BJ (cell line): ENCODE measurements at regions not wholly inside any gene's neighbourhood (a gene's known extent, or its start where the extent isn't known, plus 50 kb on each side); places are given as distances from the start of the nearest gene placed in this dataset.

Experiments
- CTCF ChIA-PET: fragments of 350-600 bp; formaldehyde crosslinking; extraction: SDS; loops from one replicate; lab custom pipeline; 2021; ENCODE audit warnings: antibody characterized with exemption, inconsistent platforms; lab: Yijun Ruan, JAX
- POLR2A ChIA-PET: fragments of 300-600 bp; sonication (Branson Sonifier 250); formaldehyde crosslinking; extraction: SDS; loops from one replicate; lab custom pipeline; 2021; ENCODE audit warnings: antibody characterized with exemption; lab: Charles Lee
- DNase-seq: peaks from one replicate; pipeline ENCODE4 v3.0.0-alpha.2; 2011; ENCODE audit warnings: low read depth
- H3K27me3 ChIP-seq: 2 replicates; pipeline ENCODE4 v1.6.0; 2011; ENCODE audit warnings: low read length; ENCODE audit not compliant: control insufficient read depth, insufficient read depth
- H3K36me3 ChIP-seq: 2 replicates; pipeline ENCODE4 v1.5.1; 2011; ENCODE audit warnings: low read length; ENCODE audit not compliant: control insufficient read depth, insufficient read depth
- H3K4me3 ChIP-seq: 2 replicates; pipeline ENCODE4 v1.5.1; 2011; ENCODE audit warnings: low read depth, mild to moderate bottlenecking, control low read depth, low read length
- CTCF ChIP-seq: IDR thresholded peaks from 2 replicates; pipeline ENCODE4 v1.5.1; 2011; ENCODE audit warnings: low read depth, mild to moderate bottlenecking, control low read depth, inconsistent platforms, low read length, moderate library complexity; ENCODE audit not compliant: insufficient read depth

GRCh38 chr6:141492521-141493284, 640.0 kb upstream of the GJE1 start:
- no peak overlapping the region for H3K4me3 ChIP-seq
- no peak for DNase-seq
- no peaks in the 10 kb centered on the region for H3K36me3 ChIP-seq
- CTCF ChIA-PET, result no interaction called here
- no peak for TF ChIP-seq CTCF
- H3K27me3 ChIP-seq, result no peaks in the 10 kb centered on the region
- POLR2A ChIA-PET, result no interaction called here

- Histone ChIP-seq H3K36me3 (no peaks in the 10 kb centered on the region), H3K27me3 (no peaks in the 10 kb centered on the region), H3K4me3 (no peak overlapping the region)
- DNase-seq, result no peak
- no peak for TF ChIP-seq CTCF
- CTCF ChIA-PET, result no interaction called here
- POLR2A ChIA-PET, result no interaction called here
Observed at GRCh38 chr6:141491684-141492083, 641.0 kb upstream of the GJE1 start.

- Histone ChIP-seq H3K27me3 (no peaks in the 10 kb centered on the region), H3K36me3 (no peaks in the 10 kb centered on the region), H3K4me3 (no peak overlapping the region)
- DNase-seq, result no peak
- TF ChIP-seq CTCF, result no peak
- CTCF ChIA-PET, result no interaction called here
- POLR2A ChIA-PET, result no interaction called here
Observed at GRCh38 chr6:141490982-141491381, 641.7 kb upstream of the GJE1 start.

GRCh38 chr6:141488488-141488887, 644.2 kb upstream of the GJE1 start:
- Histone ChIP-seq H3K4me3 (no peak overlapping the region), H3K36me3 (no peaks in the 10 kb centered on the region), H3K27me3 (no peaks in the 10 kb centered on the region)
- ChIA-PET POLR2A (no interaction called here), CTCF (no interaction called here)
- DNase-seq, result no peak
- no peak for TF ChIP-seq CTCF

- H3K36me3 ChIP-seq, result no peaks in the 10 kb centered on the region
- H3K4me3 ChIP-seq, result no peak overlapping the region
- CTCF ChIA-PET, result no interaction called here
- POLR2A ChIA-PET, result no interaction called here
- no peaks in the 10 kb centered on the region for H3K27me3 ChIP-seq
- TF ChIP-seq CTCF, result no peak
- no peak for DNase-seq
Observed at GRCh38 chr6:141486942-141487341, 645.8 kb upstream of the GJE1 start.
